HL-60 (cell line): ENCODE measurements at regions not wholly inside any gene's neighbourhood (a gene's known extent, or its start where the extent isn't known, plus 50 kb on each side); places are given as distances from the start of the nearest gene placed in this dataset.
"Not testable (repeated sequence)": the region's sequence is repeated elsewhere in the genome, so short reads cannot be mapped to it uniquely, and the experiment has no call there.

ENCODE experiments used
- DNase-seq, 2 experiments: peaks; one replicate each; pipeline ENCODE4 v3.0.0-alpha.2; 2010 to 2020; ENCODE audit warnings: low read depth in 1 of 2, low spot score in 1 of 2
- H3K27ac ChIP-seq: fragments of 250-450 bp; sonication (Bioruptor Pico); replicated peaks from 2 replicates; pipeline ENCODE4 v1.5.1; 2020; ENCODE audit warnings: mild to moderate bottlenecking, moderate library complexity
- H3K27me3 ChIP-seq: fragments of 250-450 bp; sonication (Bioruptor Pico); 2 replicates; pipeline ENCODE4 v1.5.1; 2021; ENCODE audit warnings: mild to moderate bottlenecking, moderate library complexity; ENCODE audit not compliant: insufficient read depth, poor library complexity, severe bottlenecking
- H3K4me3 ChIP-seq: replicated peaks from 2 replicates; pipeline ENCODE4 v1.5.1; 2011; ENCODE audit warnings: mild to moderate bottlenecking, control low read depth, low read length; ENCODE audit not compliant: insufficient read depth
- CTCF ChIP-seq: IDR thresholded peaks from one replicate; pipeline ENCODE4 v1.5.1; 2011; ENCODE audit warnings: low read length, control low read depth, inconsistent platforms; ENCODE audit not compliant: insufficient read depth
- GABPA ChIP-seq: IDR thresholded peaks from 2 replicates; pipeline ENCODE4 v1.6.1; 2012; ENCODE audit warnings: low read depth
- POLR2AphosphoS5 ChIP-seq: IDR thresholded peaks from 2 replicates; pipeline ENCODE4 v1.6.1; 2012; ENCODE audit warnings: low read depth
- SPI1 ChIP-seq: IDR thresholded peaks from 2 replicates; pipeline ENCODE4 v1.6.1; 2012; ENCODE audit warnings: low read depth, mild to moderate bottlenecking, borderline replicate concordance
- TF ChIP-seq, protein P1 (sequence below): IDR thresholded peaks from 2 replicates; pipeline ENCODE4 v1.6.1; 2012; ENCODE audit warnings: low read depth; ENCODE audit not compliant: insufficient replicate concordance

- no peak overlapping the region for H3K4me3 ChIP-seq
- no peak overlapping the region for H3K27ac ChIP-seq
- no peaks in the 10 kb centered on the region for H3K27me3 ChIP-seq
- TF ChIP-seq, protein P1, sequence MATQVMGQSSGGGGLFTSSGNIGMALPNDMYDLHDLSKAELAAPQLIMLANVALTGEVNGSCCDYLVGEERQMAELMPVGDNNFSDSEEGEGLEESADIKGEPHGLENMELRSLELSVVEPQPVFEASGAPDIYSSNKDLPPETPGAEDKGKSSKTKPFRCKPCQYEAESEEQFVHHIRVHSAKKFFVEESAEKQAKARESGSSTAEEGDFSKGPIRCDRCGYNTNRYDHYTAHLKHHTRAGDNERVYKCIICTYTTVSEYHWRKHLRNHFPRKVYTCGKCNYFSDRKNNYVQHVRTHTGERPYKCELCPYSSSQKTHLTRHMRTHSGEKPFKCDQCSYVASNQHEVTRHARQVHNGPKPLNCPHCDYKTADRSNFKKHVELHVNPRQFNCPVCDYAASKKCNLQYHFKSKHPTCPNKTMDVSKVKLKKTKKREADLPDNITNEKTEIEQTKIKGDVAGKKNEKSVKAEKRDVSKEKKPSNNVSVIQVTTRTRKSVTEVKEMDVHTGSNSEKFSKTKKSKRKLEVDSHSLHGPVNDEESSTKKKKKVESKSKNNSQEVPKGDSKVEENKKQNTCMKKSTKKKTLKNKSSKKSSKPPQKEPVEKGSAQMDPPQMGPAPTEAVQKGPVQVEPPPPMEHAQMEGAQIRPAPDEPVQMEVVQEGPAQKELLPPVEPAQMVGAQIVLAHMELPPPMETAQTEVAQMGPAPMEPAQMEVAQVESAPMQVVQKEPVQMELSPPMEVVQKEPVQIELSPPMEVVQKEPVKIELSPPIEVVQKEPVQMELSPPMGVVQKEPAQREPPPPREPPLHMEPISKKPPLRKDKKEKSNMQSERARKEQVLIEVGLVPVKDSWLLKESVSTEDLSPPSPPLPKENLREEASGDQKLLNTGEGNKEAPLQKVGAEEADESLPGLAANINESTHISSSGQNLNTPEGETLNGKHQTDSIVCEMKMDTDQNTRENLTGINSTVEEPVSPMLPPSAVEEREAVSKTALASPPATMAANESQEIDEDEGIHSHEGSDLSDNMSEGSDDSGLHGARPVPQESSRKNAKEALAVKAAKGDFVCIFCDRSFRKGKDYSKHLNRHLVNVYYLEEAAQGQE, result no peak
- no peak for TF ChIP-seq CTCF
- DNase-seq, result no peak
These were observed 155.8 kb downstream of the SKIDA1 start for GRCh38 chr10:21369697-21370096.

DNA sequence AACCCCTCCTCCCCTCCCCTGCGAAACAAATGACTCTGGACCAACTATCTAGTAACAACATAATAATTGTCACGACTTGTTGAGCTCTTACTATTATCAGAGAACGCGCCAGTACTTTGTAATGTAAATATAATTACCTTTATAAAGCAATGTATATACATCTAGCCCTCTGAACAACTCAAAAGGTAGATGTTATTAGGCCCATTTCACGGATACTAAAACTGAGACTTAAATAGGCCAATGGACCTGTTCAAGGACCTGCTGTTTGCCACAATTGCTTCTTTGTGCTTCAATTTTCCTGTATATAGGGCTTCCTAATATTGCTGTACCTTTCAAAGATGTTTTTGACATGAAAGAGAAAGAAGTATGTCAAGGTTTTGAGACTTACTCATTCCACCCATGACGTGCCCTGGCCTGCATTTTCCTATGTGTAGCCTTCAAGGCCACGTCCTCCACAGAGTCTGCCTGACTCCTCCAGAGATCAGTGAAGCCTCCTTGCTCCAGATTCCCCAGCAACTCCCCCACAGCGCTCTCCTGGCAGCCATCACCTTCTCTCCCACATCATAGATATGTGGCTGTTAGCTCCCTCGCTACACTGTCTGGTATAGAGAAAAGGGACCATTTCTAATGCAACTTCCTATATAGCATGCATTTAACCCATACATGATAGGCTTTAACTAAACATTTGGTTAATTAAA, 156.6 kb downstream of the SKIDA1 start:
- Histone ChIP-seq H3K4me3 (no peak overlapping the region), H3K27ac (no peak overlapping the region; the same call in 1 of the 2 replicates), H3K27me3 (no peaks in the 10 kb centered on the region)
- TF ChIP-seq CTCF (no peak), POLR2AphosphoS5 (no peak), SPI1 (no peak), GABPA (no peak)
- TF ChIP-seq, protein P1, result no peak
- DNase-seq, result no peak

DNA sequence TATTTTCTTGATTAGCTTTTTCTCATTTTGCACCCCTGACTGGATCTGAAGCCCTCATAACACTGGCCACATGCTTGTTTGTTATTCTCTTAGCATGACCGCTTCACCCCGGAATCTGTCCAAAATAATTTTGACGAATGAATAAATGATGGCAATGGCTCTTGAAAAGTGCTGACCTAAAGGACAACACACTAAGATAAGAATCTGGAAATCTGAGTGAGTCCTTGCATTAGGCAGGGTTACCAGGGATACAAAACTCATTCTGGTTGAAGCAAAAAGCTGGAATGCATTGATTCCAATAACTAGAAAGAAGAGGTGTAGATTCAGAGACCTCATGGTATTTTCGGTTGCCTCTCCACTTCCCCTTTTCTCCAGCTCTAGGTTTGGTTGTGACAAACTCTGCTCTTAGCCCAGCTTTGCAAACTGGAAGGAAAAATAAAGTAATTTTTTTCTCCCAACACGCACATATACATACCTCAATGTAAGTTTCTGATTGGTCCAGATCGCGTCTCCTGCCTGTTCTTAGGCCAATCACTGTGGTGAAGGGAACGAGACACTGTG, 157.4 kb downstream of the SKIDA1 start:
- no peak overlapping the region for H3K4me3 ChIP-seq
- no peak overlapping the region; the same call in 1 of the 2 replicates for H3K27ac ChIP-seq
- TF ChIP-seq SPI1 (peak; percentile 89), GABPA (no peak), CTCF (no peak)
- TF ChIP-seq, protein P1, result no peak
- no peaks in the 10 kb centered on the region for H3K27me3 ChIP-seq
- DNase-seq, result peak; percentile 23 to 24

DNA sequence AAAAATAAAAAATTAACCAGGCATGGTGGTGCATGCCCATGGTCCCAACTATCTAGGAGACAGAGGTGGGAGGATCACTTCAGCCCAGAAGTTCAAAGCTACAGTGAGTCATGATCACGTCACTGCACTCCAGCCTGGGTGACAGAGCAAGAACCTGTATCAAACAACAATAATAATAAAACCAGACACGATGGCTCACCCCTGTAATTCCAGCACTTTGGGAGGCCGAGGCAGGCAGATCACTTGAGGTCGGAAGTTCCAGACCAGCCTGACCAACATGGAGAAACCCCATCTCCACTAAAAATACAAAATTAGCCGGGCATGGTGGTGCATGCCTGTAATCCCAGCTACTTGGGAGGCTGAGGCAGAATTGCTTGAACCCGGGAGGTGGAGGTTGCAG, 159.4 kb downstream of the SKIDA1 start:
- H3K27me3 ChIP-seq, H3K27ac ChIP-seq, DNase-seq, H3K4me3 ChIP-seq: not testable (repeated sequence)
